HL-60 (cell line): ENCODE measurements at regions not wholly inside any gene's neighbourhood (a gene's known extent, or its start where the extent isn't known, plus 50 kb on each side); places are given as distances from the start of the nearest gene placed in this dataset.

Experiments
- POLR2AphosphoS5 ChIP-seq: IDR thresholded peaks from 2 replicates; pipeline ENCODE4 v1.6.1; 2012; ENCODE audit warnings: low read depth
- TF ChIP-seq, protein P1 (sequence below): IDR thresholded peaks from 2 replicates; pipeline ENCODE4 v1.6.1; 2012; ENCODE audit warnings: low read depth; ENCODE audit not compliant: insufficient replicate concordance
- TF ChIP-seq, protein P2 (sequence below): IDR thresholded peaks from one replicate; pipeline ENCODE4 v1.5.1; 2011; ENCODE audit warnings: low read length, control low read depth, inconsistent platforms; ENCODE audit not compliant: insufficient read depth

DNA sequence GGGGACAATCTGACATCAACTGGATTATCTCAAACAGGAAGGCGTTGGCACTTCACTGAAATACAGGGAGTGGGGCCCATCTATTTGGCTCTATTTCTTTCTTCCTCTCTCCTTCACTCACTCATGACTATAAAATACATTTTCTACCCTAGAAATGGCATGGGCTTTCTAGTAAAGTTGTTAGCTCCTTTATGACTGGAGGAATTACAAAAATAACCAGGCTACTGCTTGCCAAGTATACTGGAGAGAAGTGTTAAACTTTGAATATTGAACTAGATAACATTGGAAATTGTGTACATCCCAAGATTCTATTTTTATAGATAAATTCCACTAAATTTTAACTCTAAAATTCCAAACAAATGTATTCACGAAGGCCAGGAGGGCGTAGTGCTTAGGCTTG, 255.7 kb upstream of the SORCS1 start:
- TF ChIP-seq, protein P1, sequence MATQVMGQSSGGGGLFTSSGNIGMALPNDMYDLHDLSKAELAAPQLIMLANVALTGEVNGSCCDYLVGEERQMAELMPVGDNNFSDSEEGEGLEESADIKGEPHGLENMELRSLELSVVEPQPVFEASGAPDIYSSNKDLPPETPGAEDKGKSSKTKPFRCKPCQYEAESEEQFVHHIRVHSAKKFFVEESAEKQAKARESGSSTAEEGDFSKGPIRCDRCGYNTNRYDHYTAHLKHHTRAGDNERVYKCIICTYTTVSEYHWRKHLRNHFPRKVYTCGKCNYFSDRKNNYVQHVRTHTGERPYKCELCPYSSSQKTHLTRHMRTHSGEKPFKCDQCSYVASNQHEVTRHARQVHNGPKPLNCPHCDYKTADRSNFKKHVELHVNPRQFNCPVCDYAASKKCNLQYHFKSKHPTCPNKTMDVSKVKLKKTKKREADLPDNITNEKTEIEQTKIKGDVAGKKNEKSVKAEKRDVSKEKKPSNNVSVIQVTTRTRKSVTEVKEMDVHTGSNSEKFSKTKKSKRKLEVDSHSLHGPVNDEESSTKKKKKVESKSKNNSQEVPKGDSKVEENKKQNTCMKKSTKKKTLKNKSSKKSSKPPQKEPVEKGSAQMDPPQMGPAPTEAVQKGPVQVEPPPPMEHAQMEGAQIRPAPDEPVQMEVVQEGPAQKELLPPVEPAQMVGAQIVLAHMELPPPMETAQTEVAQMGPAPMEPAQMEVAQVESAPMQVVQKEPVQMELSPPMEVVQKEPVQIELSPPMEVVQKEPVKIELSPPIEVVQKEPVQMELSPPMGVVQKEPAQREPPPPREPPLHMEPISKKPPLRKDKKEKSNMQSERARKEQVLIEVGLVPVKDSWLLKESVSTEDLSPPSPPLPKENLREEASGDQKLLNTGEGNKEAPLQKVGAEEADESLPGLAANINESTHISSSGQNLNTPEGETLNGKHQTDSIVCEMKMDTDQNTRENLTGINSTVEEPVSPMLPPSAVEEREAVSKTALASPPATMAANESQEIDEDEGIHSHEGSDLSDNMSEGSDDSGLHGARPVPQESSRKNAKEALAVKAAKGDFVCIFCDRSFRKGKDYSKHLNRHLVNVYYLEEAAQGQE, result no peak
- TF ChIP-seq, protein P2, sequence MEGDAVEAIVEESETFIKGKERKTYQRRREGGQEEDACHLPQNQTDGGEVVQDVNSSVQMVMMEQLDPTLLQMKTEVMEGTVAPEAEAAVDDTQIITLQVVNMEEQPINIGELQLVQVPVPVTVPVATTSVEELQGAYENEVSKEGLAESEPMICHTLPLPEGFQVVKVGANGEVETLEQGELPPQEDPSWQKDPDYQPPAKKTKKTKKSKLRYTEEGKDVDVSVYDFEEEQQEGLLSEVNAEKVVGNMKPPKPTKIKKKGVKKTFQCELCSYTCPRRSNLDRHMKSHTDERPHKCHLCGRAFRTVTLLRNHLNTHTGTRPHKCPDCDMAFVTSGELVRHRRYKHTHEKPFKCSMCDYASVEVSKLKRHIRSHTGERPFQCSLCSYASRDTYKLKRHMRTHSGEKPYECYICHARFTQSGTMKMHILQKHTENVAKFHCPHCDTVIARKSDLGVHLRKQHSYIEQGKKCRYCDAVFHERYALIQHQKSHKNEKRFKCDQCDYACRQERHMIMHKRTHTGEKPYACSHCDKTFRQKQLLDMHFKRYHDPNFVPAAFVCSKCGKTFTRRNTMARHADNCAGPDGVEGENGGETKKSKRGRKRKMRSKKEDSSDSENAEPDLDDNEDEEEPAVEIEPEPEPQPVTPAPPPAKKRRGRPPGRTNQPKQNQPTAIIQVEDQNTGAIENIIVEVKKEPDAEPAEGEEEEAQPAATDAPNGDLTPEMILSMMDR, result no peak
- no peak for TF ChIP-seq POLR2AphosphoS5
